ENCODE measurements at regions not wholly inside any gene's neighbourhood (a gene's known extent, or its start where the extent isn't known, plus 50 kb on each side); places are given as distances from the start of the nearest gene placed in this dataset.

DNA sequence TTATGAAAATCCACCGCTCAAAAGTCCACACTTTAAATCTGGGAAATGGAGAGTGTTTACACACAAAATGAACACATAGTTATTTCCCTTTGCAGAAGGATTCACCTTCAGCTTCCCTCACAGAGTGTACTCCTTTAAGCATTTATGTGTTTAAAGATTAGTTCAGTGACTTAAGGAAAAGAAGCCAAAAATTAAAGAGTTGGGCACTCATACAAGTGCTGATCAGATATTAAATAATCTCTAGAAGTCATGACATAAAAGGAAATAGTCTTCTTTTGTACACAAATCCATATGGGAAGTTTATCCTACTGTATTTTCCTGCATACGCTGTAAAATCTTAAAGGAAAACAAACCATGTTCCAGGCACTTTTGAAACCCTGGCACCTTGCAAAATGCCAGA, 174.2 kb downstream of the LNPK start:
- TF ChIP-seq FOSB (CRISPR knock-in tag; IDR thresholded peaks at IDR 0.05) (no peak), KDM5A (IDR thresholded peaks at IDR 0.05) (no peak), KDM1A (IDR thresholded peaks at IDR 0.05; ENCODE audit: low read depth) (no peak), BHLHE40 (IDR thresholded peaks at IDR 0.05; ENCODE audit: low read depth, low read length) (no peak), TFCP2L1 (CRISPR knock-in tag; IDR thresholded peaks at IDR 0.05) (no peak), FOSL2 (IDR thresholded peaks at IDR 0.05) (no peak), FOSL2 (CRISPR knock-in tag; IDR thresholded peaks at IDR 0.05) (no peak), EHMT2 (IDR thresholded peaks at IDR 0.05; ENCODE audit: low read depth) (no peak), CBX2 (IDR thresholded peaks at IDR 0.05; ENCODE audit: borderline replicate concordance, low read depth) (no peak), HEYL (CRISPR knock-in tag; IDR thresholded peaks at IDR 0.05) (no peak), HDAC2 (IDR thresholded peaks at IDR 0.05) (no peak), RCOR1 (IDR thresholded peaks at IDR 0.05; ENCODE audit: low read depth, low read length) (no peak)
- TF ChIP-seq, protein P1, sequence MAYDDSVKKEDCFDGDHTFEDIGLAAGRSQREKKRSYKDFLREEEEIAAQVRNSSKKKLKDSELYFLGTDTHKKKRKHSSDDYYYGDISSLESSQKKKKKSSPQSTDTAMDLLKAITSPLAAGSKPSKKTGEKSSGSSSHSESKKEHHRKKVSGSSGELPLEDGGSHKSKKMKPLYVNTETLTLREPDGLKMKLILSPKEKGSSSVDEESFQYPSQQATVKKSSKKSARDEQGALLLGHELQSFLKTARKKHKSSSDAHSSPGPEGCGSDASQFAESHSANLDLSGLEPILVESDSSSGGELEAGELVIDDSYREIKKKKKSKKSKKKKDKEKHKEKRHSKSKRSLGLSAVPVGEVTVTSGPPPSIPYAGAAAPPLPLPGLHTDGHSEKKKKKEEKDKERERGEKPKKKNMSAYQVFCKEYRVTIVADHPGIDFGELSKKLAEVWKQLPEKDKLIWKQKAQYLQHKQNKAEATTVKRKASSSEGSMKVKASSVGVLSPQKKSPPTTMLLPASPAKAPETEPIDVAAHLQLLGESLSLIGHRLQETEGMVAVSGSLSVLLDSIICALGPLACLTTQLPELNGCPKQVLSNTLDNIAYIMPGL (CRISPR knock-in tag; IDR thresholded peaks at IDR 0.05; ENCODE audit: borderline replicate concordance): no peak
- WGBS (ENCODE audit: missing lambda C conversion rate): 0% methylated on average over 2 of the region's 2 CpGs
- no peak for ATAC-seq
- Histone ChIP-seq H3K9me3 (no peaks in the 10 kb centered on the region), H3K27ac (no peak overlapping the region), H3K4me1 (no peaks in the 10 kb centered on the region), H3K4me2 (no peak overlapping the region), H3K4me3 (no peak overlapping the region)
- no peak for DNase-seq (ENCODE audit: low read depth in 1 of 2, low spot score in 1 of 2)
- CTCF ChIA-PET: no interaction called here
- no peak for FAIRE-seq
- POLR2A ChIA-PET: no interaction called here

- H3K4me1 ChIP-seq: no peaks in the 10 kb centered on the region
- no peak overlapping the region for H3K27ac ChIP-seq
- DNase-seq (ENCODE audit: low read depth in 1 of 2, low spot score in 1 of 2) (no peak), FAIRE-seq (no peak), ATAC-seq (no peak)
- no peak for TF ChIP-seq CBX8 (IDR thresholded peaks at IDR 0.05)
- TF ChIP-seq JUN (IDR thresholded peaks at IDR 0.05): no peak
- TF ChIP-seq HOXB5 (CRISPR knock-in tag; IDR thresholded peaks at IDR 0.05): no peak
- no peak for TF ChIP-seq SREBF2 (IDR thresholded peaks at IDR 0.05)
- no peaks in the 10 kb centered on the region for H3K9me3 ChIP-seq
- POLR2A ChIA-PET: no interaction called here
- H3K4me2 ChIP-seq: no peak overlapping the region
- CTCF ChIA-PET: no interaction called here
- 20% methylated on average over 2 of the region's 2 CpGs for WGBS (ENCODE audit: missing lambda C conversion rate)
- no peak overlapping the region for H3K4me3 ChIP-seq
These were observed 177.8 kb downstream of the LNPK start for GRCh38 chr2:175824243-175824642.

DNA sequence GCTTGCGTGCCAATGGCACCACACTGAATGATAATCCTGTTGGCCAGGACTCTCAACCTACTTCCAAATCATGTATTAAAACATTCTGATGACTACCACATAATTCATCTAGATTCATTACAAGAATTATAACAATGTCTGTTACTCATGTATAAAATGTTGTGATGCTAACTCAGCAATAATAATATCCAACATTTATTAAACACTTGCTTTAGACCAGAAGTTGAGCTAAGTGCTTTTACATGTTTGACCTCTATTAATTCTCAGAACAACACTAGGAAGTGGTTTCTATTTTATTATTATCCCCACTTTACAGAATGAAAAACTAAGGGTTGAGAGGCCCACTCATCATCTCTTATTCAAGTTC, 178.4 kb downstream of the LNPK start:
- 82% methylated on average over 1 of the region's 1 CpG for WGBS (ENCODE audit: missing lambda C conversion rate)
- H3K4me3 ChIP-seq: no peak overlapping the region
- H3K27ac ChIP-seq: no peak overlapping the region
- ChIA-PET POLR2A (no interaction called here), CTCF (interaction anchor here (0.6 kb wide), 1 partner anchor 10 kb away, joined by 3 read pairs; no protein-coding TSS in a partner anchor)
- no peaks in the 10 kb centered on the region for H3K9me3 ChIP-seq
- H3K4me1 ChIP-seq: no peaks in the 10 kb centered on the region
- no peak overlapping the region for H3K4me2 ChIP-seq
- TF ChIP-seq MAFK (IDR thresholded peaks at IDR 0.05; ENCODE audit: partially characterized antibody) (peak; percentile 80), PBX3 (IDR thresholded peaks at IDR 0.05) (no peak), CBX2 (IDR thresholded peaks at IDR 0.05; ENCODE audit: borderline replicate concordance, low read depth) (no peak), FOXS1 (CRISPR knock-in tag; IDR thresholded peaks at IDR 0.05) (no peak), EP300 (IDR thresholded peaks at IDR 0.05) (no peak), ELK1 (IDR thresholded peaks at IDR 0.05; ENCODE audit: low read depth, low read length) (no peak), NPAS2 (CRISPR knock-in tag; IDR thresholded peaks at IDR 0.05; ENCODE audit: borderline replicate concordance) (no peak)
- ATAC-seq (no peak), FAIRE-seq (no peak), DNase-seq (ENCODE audit: low read depth in 1 of 2, low spot score in 1 of 2) (no peak)
